NCI-H82 treated with DMSO at 0.1 percent for 48 hours (cell line): ENCODE measurements at regions not wholly inside any gene's neighbourhood (a gene's known extent, or its start where the extent isn't known, plus 50 kb on each side); places are given as distances from the start of the nearest gene placed in this dataset.

Experiments used
- DNase-seq: peaks from one replicate; lab custom pipeline; 2025; ENCODE audit not compliant: unreplicated experiment; lab: John Stamatoyannopoulos, UW

GRCh38 chr13:100870898-100871297, 196.3 kb upstream of the TMTC4 start:
- DNase-seq: peak; percentile 86

DNA sequence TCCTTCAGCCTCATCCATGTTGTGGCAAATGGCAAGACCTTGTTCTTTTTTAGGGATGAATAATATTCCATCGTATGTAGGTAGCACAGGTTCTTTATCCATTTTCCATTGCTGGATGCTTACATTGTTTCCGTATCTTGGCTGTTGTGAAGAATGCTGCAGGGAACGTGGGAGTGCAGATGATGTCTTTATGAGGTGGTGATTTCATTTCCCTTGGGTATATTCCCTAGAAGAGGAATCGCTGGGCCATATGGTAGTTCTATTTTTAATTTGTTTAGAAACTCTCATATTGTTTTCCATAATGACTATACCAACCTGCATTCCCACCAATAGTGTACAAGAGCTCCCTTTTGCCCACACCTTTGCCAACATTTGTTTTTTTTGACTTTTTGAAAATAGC, 186.3 kb upstream of the TMTC4 start:
- no peak for DNase-seq

DNA sequence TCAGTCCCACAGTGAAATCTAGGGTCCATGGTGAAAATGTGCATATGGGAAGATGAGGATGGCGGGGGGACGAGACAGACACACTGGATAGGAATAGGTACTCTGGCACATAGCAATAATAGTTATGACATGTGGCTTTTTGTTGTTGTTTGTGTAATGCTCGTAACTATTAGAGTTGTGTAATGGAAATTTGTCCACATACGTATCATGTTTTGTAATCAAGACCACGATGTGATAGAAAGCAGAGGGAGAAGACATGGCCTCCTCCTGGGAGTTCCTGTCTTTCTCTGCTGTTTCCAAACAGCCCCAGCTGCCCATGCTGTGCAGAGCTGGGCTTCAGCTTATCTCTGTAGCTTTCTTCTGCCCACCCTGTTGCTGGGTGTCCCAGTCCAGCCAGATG, 185.3 kb upstream of the TMTC4 start:
- DNase-seq: no peak

- DNase-seq: no peak
Measured at GRCh38 chr13:100855151-100855550, 180.6 kb upstream of the TMTC4 start.

DNA sequence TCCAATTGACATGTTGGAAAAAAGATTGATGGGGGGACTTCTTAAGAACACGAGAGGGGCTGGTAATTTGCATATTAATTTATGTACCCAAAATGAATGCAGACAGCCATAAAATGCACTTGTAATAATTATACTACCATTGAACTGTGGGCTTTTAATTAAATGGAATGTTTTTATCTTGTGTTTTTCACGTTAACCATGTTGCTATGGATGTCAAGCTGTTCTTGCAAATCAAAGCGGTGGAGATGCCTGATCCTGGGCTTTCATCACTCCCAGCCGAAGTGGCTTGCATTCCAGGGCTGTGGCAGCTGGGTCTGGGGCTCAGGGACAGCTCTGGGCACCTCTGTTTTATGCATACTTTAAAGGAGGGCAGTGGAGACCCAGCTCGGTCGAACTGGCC, 179.4 kb upstream of the TMTC4 start:
- DNase-seq: no peak

DNA sequence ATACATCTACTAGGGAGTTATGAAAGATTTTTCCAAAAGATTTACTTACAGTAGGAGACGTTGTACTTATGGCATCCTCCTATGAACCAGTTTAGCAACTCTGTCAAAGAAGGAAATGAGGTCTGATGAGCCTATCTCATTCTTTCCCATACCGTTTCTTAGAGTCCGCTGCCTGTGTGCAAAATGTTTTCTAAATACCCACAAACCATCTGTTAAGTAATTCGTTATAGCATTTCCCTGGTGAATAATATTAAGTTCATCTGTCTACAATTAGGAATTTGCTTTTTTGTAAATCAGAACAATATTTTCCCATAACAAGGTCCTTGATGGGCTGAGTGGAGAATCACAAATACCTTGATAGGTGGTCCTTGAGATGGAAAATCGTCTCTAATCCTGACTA, 178.8 kb upstream of the TMTC4 start:
- no peak for DNase-seq

DNA sequence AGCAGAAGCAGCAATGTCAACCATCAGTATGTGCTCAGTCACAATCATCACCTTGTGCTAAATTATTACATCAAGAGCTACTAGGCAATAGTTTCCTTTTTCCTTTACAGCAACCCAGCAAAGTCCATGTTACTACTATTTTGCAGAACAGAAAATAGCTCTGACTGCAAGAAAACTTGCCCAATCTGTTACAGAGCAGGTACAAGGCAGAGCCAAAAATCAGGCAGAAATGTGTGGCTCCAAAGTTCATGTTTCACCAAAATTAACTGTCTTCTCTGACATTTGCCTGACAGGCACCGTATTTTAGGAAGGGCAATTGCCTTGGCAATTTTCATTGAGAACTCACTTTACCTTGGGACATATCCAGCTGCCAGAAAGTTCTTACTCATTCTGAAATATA, 177.6 kb upstream of the TMTC4 start:
- DNase-seq: no peak

- DNase-seq: no peak
Measured at GRCh38 chr13:100848304-100848703, 173.7 kb upstream of the TMTC4 start.

- no peak for DNase-seq
Measured at GRCh38 chr13:100845128-100845757, 170.6 kb upstream of the TMTC4 start.

DNA sequence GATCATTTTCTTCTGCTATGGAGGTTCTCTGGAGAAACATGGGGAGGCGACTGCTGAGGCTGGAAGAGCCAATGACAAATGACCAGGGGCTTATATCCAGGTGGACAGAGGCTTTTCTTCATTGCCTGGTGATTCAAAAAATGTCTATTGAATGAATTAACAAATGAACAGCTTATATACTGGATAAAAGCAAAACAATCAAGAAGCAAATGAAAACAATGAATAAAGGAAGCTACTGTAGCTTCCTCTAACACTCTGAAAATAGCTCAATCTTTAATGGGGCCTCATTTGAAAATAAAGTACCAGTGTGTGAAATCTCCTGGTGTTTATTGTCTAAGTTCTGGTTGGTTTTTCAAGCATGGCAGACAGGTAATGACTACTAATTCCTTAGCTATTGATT, 167.5 kb upstream of the TMTC4 start:
- no peak for DNase-seq

- no peak for DNase-seq
Measured at GRCh38 chr13:100838387-100838786, 163.8 kb upstream of the TMTC4 start.

- no peak for DNase-seq
Measured at GRCh38 chr13:100837631-100838030, 163.0 kb upstream of the TMTC4 start.

DNA sequence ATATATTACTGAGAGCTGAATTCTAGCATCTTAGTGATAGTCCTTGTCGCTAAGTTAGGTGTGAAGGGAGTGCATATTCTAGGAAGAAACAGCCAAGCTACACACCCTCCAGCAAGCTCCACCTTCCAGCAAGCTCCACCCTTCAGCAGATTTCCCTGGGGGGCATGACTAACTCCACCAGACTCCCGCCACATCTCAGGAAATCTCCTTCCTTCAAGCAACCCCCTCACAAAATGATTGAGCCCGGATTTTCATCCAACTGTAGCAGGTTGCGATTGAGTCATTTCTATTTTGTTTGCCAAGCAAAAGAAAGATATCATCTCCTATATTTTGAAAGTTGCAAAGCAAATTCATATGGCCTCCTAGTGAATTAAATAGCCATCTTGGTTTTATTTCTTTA, 162.1 kb upstream of the TMTC4 start:
- DNase-seq: no peak

DNA sequence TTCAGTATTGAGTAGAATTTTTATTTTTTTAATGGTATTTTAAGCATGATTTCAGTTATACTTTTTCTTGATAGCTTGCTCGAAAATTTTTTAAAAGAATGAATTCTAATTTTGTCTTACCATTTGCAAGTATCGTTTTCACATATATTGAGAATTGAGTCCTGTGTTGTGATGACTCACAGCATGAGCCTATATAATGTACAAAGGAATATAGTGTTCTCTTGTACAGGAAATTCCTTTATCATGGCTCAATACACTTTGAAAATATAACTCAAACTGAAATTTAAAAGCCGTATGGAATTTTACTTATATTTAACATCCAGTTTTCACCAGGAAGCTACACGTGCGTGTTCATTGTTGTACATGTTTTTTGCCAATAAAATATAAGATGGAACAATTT, 161.1 kb upstream of the TMTC4 start:
- no peak for DNase-seq

DNA sequence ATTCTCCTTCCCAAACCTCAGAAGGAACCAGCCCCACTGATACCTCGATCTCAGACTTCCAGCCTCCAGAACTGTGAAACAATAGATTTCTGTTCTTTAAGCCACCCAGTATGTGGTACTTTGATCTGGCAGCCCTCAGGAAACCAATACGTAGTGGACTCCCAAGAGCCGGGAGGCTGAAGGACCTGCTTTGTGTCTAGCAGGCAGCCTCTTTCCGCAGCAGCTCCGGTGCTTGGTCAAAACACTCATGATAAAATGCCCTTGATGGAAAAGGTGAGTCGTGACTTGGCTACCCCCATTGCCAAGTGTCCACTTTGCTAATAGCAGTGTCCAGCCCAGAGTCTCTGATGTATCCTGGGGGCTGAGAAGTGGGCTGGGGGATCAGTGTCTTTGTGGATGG, 158.8 kb upstream of the TMTC4 start:
- no peak for DNase-seq

DNA sequence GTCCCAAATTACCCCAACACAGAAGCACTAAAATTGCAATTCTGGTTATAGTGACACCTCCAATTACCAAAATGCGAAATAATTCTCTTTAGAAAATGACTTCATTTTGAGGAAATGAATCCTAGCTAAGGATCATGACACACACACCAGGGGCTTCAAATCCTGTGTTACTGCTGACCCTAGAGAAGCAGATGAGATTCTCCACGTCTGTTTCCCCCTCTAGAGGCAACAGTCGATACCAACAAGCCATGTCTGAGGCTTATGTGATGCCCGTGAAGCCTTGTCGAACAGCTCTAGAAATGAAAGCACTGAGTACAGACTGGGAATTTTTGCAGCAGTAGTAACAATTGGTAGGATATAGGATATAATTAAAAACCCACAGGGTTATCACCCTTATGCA, 153.6 kb upstream of the TMTC4 start:
- DNase-seq: peak; percentile 27

GRCh38 chr13:100827489-100828176, 153.0 kb upstream of the TMTC4 start:
- DNase-seq: no peak

- DNase-seq: no peak
Measured at GRCh38 chr13:100826441-100826840, 151.8 kb upstream of the TMTC4 start.

- DNase-seq: no peak
Measured at GRCh38 chr13:100825557-100825956, 151.0 kb upstream of the TMTC4 start.

DNA sequence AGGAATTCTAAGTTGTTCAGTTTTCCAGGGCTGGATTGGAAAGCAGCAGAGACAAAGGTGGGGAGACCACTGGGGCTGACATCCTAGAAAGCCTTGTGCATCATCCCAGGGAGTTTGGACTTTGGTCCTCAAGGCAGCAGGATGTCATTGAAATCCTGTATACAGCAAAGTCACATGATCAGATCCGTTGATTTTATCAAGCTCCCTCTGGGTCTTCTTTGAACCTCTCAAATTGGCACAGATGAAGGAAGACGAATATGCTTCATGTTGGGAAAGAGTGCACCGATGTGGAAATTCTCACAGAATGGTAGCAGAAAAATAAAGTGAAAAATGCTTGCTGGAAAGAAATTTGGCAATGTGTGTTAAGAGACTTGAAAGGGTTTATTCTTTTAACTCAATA, 149.8 kb upstream of the TMTC4 start:
- no peak for DNase-seq

DNA sequence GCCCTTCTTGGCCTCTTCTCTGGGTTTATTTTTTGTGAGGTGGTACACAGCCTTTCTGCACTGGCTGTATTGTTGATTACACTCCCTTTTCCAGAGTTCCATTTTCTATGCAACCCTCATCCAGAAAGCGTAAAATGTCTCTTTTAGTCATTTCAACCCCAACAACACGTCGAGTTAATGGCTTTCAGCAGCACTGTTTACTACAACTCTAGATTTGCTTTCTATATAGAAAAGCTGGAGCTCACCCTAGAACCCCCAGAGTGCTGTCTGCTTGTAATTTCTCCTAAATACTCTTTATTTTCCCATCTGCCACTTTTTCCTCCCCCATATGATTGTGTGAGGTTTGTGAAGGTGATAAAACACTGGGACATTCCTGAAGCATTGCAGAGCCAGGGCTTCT, 148.9 kb upstream of the TMTC4 start:
- no peak for DNase-seq

GRCh38 chr13:100822871-100823443, 148.4 kb upstream of the TMTC4 start:
- no peak for DNase-seq

- no peak for DNase-seq
Measured at GRCh38 chr13:100818711-100819110, 144.1 kb upstream of the TMTC4 start.
